Ectodermal cell (in vitro differentiated cells): ENCODE measurements at regions not wholly inside any gene's neighbourhood (a gene's known extent, or its start where the extent isn't known, plus 50 kb on each side); places are given as distances from the start of the nearest gene placed in this dataset.
"Not testable (repeated sequence)": the region's sequence is repeated elsewhere in the genome, so short reads cannot be mapped to it uniquely, and the experiment has no call there.

Experiments used
- H3K27ac ChIP-seq: 2 replicates; pipeline ENCODE4 v1.7.0; 2013; ENCODE audit warnings: mild to moderate bottlenecking, low read depth, low read length; ENCODE audit not compliant: insufficient read depth, poor library complexity, severe bottlenecking
- H3K27me3 ChIP-seq: 2 replicates; pipeline ENCODE4 v1.7.0; 2013; ENCODE audit warnings: mild to moderate bottlenecking, low read length; ENCODE audit not compliant: insufficient read depth, control insufficient read depth, poor library complexity, severe bottlenecking
- H3K36me3 ChIP-seq: one replicate; pipeline ENCODE4 v1.7.0; 2013; ENCODE audit warnings: low read length; ENCODE audit not compliant: control insufficient read depth, insufficient read depth
- H3K4me1 ChIP-seq: one replicate; pipeline ENCODE4 v1.7.0; 2013; ENCODE audit warnings: low read length; ENCODE audit not compliant: control insufficient read depth, insufficient read depth
- H3K4me3 ChIP-seq: 2 replicates; pipeline ENCODE4 v1.7.0; 2013; ENCODE audit warnings: low read depth, low read length, control low read depth; ENCODE audit not compliant: insufficient read depth
- H3K9me3 ChIP-seq: 2 replicates; pipeline ENCODE4 v1.7.0; 2013; ENCODE audit warnings: mild to moderate bottlenecking, low read length, moderate library complexity; ENCODE audit not compliant: control insufficient read depth
- WGBS, 2 experiments: methylation state at CpG; one replicate each; pipeline ENCODE4 v1.1.7; 2013; ENCODE audit warnings: missing lambda C conversion rate in 2 of 2; 5-methylcytosine and 5-hydroxymethylcytosine counted together

DNA sequence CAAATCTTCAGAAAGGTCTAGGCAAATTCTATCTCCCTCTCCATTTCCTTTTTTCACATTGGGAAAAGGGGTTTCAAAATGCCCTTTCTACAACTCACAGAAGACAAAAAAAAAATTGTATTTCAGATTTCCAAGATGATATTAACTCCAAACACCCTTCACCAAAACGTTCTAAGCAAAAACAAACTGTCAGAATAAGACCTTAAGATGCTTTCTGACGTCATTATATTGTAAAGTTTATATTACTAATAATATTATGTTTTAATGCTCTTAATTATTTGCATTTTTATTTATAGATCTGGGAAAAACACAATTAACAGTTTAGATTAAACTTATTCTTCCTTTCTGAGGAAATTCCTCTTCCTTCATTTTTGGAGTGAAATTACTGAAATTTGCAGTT is 624.2 kb downstream of the GALC start:
- Histone ChIP-seq H3K4me3 (no peak overlapping the region), H3K36me3 (no peaks in the 10 kb centered on the region), H3K27me3 (no peaks in the 10 kb centered on the region), H3K9me3 (no peaks in the 10 kb centered on the region), H3K27ac (no peak overlapping the region), H3K4me1 (no peaks in the 10 kb centered on the region)
- WGBS, 2 experiments, result 83% methylated on average over 1 of the region's 2 CpGs; no CpG with 5 or more reads in 1 of the 2 experiments

DNA sequence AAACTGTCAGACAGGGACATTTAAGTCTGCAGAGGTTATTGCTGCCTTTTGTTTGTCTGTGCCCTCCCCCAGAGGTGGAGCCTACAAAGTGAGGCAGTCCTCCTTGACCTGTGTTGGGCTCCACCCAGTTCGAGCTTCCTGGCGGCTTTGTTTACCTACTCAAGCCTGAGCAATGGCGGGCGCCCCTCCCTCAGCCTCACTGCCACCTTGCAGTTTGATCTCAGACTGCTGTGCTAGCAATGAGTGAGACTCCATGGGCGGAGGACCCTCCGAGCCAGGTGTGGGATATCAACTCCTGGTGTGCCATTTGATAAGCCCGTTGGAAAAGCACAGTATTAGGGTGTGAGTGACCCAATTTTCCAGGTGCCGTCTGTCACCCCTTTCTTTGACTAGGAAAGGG is 632.7 kb downstream of the GALC start:
- WGBS, 2 experiments, result 92 to 95% methylated on average over 8 of the region's 8 CpGs
- H3K27ac ChIP-seq, H3K36me3 ChIP-seq, H3K4me3 ChIP-seq, H3K9me3 ChIP-seq, H3K4me1 ChIP-seq, H3K27me3 ChIP-seq: not testable (repeated sequence)

- H3K4me3 ChIP-seq, result no peak overlapping the region
Observed at GRCh38 chr14:87351007-87351406, 642.0 kb downstream of the GALC start.

GRCh38 chr14:87349921-87350320 is 643.1 kb downstream of the GALC start:
- WGBS, 2 experiments, result 94 to 95% methylated on average over 3 of the region's 3 CpGs
- no peaks in the 10 kb centered on the region for H3K36me3 ChIP-seq
- no peaks in the 10 kb centered on the region for H3K9me3 ChIP-seq
- no peak overlapping the region for H3K4me3 ChIP-seq
- H3K4me1 ChIP-seq, result no peaks in the 10 kb centered on the region
- no peak overlapping the region for H3K27ac ChIP-seq
- H3K27me3 ChIP-seq, result no peaks in the 10 kb centered on the region

More at GRCh38 chr14:87351007-87351406, 642.0 kb downstream of the GALC start:
- Histone ChIP-seq H3K27ac (no peak overlapping the region), H3K9me3 (no peaks in the 10 kb centered on the region), H3K27me3 (no peaks in the 10 kb centered on the region), H3K4me1 (no peaks in the 10 kb centered on the region), H3K36me3 (no peaks in the 10 kb centered on the region)
- WGBS, 2 experiments, result 86 to 91% methylated on average over 7 of the region's 7 CpGs

DNA sequence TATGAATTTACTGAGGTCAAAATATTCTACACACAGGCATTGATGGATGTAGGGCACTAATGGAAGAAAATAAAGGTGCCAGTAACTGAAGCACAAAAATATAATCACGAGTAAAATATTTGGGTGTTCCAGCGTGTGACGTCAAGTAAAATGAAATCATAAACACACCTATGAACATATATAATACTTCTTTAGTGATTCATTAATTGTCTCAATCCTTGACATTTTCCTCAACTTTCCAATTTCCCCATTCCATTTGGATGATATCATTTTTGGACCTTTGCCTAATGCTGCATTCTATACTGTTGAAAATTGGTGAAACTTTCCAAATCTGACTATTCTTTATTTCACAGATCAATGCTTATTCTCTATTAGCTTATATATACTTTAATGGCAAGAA is 649.3 kb downstream of the GALC start:
- no peak overlapping the region for H3K4me3 ChIP-seq
- no peaks in the 10 kb centered on the region for H3K9me3 ChIP-seq
- no peaks in the 10 kb centered on the region for H3K4me1 ChIP-seq
- H3K27me3 ChIP-seq, result no peaks in the 10 kb centered on the region
- 83% methylated on average over 3 of the region's 3 CpGs; no CpG with 5 or more reads in 1 of the 2 experiments for WGBS, 2 experiments
- no peaks in the 10 kb centered on the region for H3K36me3 ChIP-seq
- no peak overlapping the region for H3K27ac ChIP-seq

DNA sequence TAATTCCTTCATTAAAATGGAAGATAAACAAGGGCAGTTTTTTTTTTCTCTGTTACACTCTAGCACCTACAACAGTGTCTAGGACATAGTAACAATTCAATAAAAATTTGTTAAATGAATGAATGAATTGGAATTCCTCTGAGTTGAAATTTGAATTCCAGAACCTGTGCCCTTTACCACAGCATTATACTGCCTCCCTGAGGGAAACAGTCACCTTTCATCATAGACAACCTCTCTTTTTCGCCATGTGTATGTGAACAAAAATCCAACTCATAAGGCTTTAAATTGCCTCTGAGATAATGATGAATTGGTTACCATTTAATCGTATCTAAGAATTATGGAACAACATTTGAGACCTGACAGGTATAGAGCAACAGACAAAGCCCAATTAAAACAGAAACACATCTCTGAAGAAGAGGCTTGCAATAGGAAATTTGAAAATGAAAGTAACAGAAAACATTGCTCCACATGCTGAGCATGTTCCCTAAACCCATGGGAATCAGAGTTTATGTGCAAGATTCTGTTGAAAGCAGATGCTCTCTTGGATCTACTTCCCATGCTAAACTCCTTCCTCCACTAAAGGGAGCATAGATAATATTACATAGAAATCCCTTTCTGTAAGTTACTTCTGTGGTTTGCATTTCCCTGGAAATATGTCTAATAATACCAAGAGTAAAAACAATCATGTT is 657.8 kb downstream of the GALC start:
- WGBS, 2 experiments, result 90 to 96% methylated on average over 2 of the region's 2 CpGs
- H3K36me3 ChIP-seq, result no peaks in the 10 kb centered on the region
- H3K9me3 ChIP-seq, result no peaks in the 10 kb centered on the region
- H3K4me3 ChIP-seq, result no peak overlapping the region
- H3K27me3 ChIP-seq, result no peaks in the 10 kb centered on the region
- H3K4me1 ChIP-seq, result no peaks in the 10 kb centered on the region
- H3K27ac ChIP-seq, result no peak overlapping the region

DNA sequence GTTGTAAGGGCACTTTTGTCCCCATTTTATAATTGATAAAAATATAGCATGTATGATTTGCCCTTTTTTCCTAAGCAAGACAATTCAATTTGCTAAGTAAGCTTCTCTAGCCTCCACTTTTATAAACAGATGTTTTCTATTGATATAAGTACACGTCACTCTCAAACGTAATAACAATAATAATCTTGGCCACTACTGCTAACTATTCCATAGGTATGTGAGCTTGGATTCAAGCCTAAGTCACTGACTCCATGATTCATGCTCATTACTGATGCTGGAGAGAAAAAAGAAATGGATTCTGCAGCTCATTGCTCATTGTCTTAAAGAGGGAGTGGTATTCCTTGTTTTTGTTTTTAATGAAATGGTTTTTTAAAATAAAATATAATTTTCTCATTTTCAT is 661.0 kb downstream of the GALC start:
- H3K4me3 ChIP-seq, result no peak overlapping the region
- H3K9me3 ChIP-seq, result no peaks in the 10 kb centered on the region
- no peaks in the 10 kb centered on the region for H3K36me3 ChIP-seq
- no peak overlapping the region for H3K27ac ChIP-seq
- H3K4me1 ChIP-seq, result no peaks in the 10 kb centered on the region
- 92% methylated on average over 2 of the region's 2 CpGs; no CpG with 5 or more reads in 1 of the 2 experiments for WGBS, 2 experiments
- H3K27me3 ChIP-seq, result no peaks in the 10 kb centered on the region

DNA sequence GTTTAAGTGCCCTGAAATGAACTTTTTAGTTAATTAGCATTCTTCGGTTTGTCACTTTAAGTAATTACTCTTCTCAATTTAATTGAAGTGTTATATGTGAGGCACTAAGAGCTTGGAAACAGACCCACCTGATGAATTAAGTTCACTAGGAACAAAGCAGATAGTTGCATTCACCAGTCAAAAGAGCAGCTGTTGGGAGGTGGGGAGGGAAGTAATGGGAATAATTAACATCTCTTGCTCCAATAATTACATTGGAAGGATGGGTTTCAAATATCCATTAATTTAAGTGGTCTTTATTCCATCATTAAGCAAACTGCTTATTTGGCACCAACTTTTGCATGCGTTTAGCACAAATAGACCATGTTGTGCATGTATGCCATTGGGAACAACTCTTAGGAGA is 667.2 kb downstream of the GALC start:
- 95 to 96% methylated on average over 1 to 2 of the region's 2 CpGs for WGBS, 2 experiments
- Histone ChIP-seq H3K36me3 (no peaks in the 10 kb centered on the region), H3K27ac (no peak overlapping the region), H3K27me3 (no peaks in the 10 kb centered on the region), H3K4me3 (no peak overlapping the region), H3K9me3 (no peaks in the 10 kb centered on the region), H3K4me1 (no peaks in the 10 kb centered on the region)

GRCh38 chr14:87323191-87323590 is 669.8 kb downstream of the GALC start:
- Histone ChIP-seq H3K36me3 (no peaks in the 10 kb centered on the region), H3K9me3 (no peaks in the 10 kb centered on the region), H3K4me3 (no peak overlapping the region), H3K27me3 (no peaks in the 10 kb centered on the region), H3K27ac (no peak overlapping the region), H3K4me1 (no peaks in the 10 kb centered on the region)
- 100% methylated on average over 2 of the region's 2 CpGs for WGBS, 2 experiments

- H3K4me1 ChIP-seq, result no peaks in the 10 kb centered on the region
- H3K9me3 ChIP-seq, result no peaks in the 10 kb centered on the region
- H3K4me3 ChIP-seq, result no peak overlapping the region
- no peaks in the 10 kb centered on the region for H3K36me3 ChIP-seq
- no CpG with 5 or more reads among the region's 1 CpG for WGBS, 2 experiments
- no peak overlapping the region for H3K27ac ChIP-seq
- H3K27me3 ChIP-seq, result no peaks in the 10 kb centered on the region
Observed at GRCh38 chr14:87321548-87321947, 671.4 kb downstream of the GALC start.

- Histone ChIP-seq H3K36me3 (no peaks in the 10 kb centered on the region), H3K27me3 (no peaks in the 10 kb centered on the region), H3K4me1 (no peaks in the 10 kb centered on the region), H3K27ac (no peak overlapping the region), H3K9me3 (no peaks in the 10 kb centered on the region), H3K4me3 (no peak overlapping the region)
- WGBS, 2 experiments, result 96 to 97% methylated on average over 3 of the region's 3 CpGs
Observed at GRCh38 chr14:87312894-87313205, 680.1 kb downstream of the GALC start.
